MM.1S (cell line): ENCODE measurements at regions not wholly inside any gene's neighbourhood (a gene's known extent, or its start where the extent isn't known, plus 50 kb on each side); places are given as distances from the start of the nearest gene placed in this dataset.

ENCODE experiments used
- EZH2 ChIP-seq: fragments of 300-600 bp; sonication (generic); optimal IDR thresholded peaks from 2 replicates; pipeline ENCODE3; 2017; ENCODE audit warnings: low read depth, mild to moderate bottlenecking, antibody characterized with exemption, low read length, mixed read lengths
- EZH2phosphoT487 ChIP-seq: fragments of 300-600 bp; sonication (generic); IDR thresholded peaks from 2 replicates; pipeline ENCODE4 v1.6.1; 2018; ENCODE audit warnings: antibody characterized with exemption, low read length
- TF ChIP-seq, protein P1 (sequence below): fragments of 300-600 bp; sonication (generic); IDR thresholded peaks from 2 replicates; pipeline ENCODE4 v1.5.1; 2016; ENCODE audit warnings: antibody characterized with exemption, low read length, mixed read lengths

- TF ChIP-seq EZH2 (no peak), EZH2phosphoT487 (no peak)
- TF ChIP-seq, protein P1, sequence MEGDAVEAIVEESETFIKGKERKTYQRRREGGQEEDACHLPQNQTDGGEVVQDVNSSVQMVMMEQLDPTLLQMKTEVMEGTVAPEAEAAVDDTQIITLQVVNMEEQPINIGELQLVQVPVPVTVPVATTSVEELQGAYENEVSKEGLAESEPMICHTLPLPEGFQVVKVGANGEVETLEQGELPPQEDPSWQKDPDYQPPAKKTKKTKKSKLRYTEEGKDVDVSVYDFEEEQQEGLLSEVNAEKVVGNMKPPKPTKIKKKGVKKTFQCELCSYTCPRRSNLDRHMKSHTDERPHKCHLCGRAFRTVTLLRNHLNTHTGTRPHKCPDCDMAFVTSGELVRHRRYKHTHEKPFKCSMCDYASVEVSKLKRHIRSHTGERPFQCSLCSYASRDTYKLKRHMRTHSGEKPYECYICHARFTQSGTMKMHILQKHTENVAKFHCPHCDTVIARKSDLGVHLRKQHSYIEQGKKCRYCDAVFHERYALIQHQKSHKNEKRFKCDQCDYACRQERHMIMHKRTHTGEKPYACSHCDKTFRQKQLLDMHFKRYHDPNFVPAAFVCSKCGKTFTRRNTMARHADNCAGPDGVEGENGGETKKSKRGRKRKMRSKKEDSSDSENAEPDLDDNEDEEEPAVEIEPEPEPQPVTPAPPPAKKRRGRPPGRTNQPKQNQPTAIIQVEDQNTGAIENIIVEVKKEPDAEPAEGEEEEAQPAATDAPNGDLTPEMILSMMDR = no peak
These were observed 61.5 kb upstream of the WDR75 start for GRCh38 chr2:189379731-189380261.
